Right hindlimb (tissue), 1 donor: ENCODE measurements at regions not wholly inside any gene's neighbourhood (a gene's known extent, or its start where the extent isn't known, plus 50 kb on each side); places are given as distances from the start of the nearest gene placed in this dataset.

Experiments
- DNase-seq: peaks from one replicate; pipeline ENCODE4 v3.0.0-alpha.2; 2018

GRCh38 chr9:8262625-8263622 lies 463.3 kb upstream of the DMAC1 start:
- no peak for DNase-seq

DNA sequence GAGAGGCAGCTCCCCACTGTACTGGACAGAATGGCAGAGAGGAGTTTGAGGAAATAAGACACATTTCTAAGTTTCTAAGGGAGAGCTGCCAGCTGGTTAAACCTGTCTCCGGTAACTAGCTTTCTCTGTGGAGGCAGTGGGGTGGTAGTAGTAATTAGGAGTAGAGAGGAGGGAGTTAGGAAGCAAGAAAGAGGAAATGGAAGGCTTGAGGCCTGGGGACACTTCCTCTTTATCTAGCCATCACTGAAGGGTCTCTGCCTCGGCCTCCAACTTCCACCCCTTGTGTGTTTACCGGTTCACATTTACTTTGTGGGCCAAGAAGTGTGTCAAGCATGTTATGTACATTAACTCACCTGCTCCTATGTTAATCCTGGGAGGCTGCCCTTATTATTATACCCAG lies 462.2 kb upstream of the DMAC1 start:
- no peak for DNase-seq

GRCh38 chr9:8259028-8259427 lies 459.4 kb upstream of the DMAC1 start:
- DNase-seq = no peak

DNA sequence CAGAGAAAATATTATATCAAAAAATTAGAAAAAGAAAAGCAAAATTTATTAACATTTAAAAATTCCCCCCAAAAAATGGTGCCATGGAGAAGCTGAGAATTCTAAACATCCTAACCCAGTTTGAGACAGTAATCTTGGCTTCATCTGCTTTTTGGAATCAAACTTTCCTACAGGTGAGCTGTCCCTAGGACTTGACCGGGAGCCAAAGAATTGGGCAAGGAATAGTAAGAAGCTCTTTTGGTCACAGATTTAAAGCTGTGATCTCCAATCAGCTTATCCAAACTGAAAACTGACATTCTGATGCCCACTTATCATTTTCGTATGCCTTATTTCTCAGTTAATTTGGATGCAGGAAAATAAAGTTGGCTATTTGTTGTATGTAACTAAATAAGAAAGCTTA lies 457.3 kb upstream of the DMAC1 start:
- no peak for DNase-seq

- DNase-seq = no peak
Measured at GRCh38 chr9:8255850-8256249, 456.3 kb upstream of the DMAC1 start.

- DNase-seq = no peak
Measured at GRCh38 chr9:8254541-8254940, 455.0 kb upstream of the DMAC1 start.

- DNase-seq = no peak
Measured at GRCh38 chr9:8252445-8252844, 452.9 kb upstream of the DMAC1 start.

- DNase-seq = no peak
Measured at GRCh38 chr9:8251566-8251965, 452.0 kb upstream of the DMAC1 start.

DNA sequence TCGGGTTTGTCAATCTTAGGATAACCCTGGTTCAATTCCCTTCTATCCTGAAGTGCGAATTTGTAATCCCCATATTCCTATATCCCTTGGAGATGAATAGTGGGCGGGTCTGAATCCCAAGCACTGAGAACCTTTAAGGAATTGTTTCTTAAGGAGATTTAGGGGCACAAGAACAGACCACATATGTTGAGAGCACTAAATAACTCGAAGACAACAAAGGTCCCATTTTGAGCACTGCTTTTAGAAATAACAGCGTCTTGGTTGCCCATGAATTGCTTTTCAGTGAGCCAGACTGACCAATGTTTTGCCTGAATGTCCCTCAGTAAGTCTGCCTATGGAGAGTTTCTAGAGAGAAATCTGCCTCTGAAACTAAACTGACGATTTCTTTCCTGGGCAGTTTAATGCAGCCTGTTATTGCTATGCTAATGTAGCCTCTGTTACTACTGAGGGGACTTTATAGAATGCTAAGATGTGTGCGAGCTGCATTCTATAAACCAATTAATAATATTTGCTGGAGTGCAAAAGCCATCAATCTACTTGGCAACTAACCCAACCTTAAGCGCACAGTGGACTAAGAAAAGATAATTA lies 445.0 kb upstream of the DMAC1 start:
- DNase-seq = no peak

- DNase-seq = no peak
Measured at GRCh38 chr9:8241201-8241600, 441.6 kb upstream of the DMAC1 start.

DNA sequence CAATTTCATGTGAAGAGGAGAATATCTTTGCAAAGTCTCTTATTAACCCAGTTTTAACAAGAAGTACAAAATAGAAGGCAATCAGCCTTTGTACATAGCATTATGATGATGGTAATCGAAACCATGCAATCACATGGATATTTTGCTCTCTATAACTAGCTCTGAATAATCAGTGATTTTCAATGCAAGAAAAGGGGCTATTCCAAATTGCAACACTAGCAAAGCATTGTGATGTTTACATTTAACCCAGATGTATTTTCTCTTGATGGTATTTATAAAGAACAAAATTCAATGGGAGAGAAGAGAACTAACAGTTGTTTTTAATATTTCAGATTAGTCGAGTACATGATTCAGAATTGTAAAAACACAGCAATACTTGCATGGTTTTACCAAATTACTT lies 437.5 kb upstream of the DMAC1 start:
- DNase-seq = no peak

DNA sequence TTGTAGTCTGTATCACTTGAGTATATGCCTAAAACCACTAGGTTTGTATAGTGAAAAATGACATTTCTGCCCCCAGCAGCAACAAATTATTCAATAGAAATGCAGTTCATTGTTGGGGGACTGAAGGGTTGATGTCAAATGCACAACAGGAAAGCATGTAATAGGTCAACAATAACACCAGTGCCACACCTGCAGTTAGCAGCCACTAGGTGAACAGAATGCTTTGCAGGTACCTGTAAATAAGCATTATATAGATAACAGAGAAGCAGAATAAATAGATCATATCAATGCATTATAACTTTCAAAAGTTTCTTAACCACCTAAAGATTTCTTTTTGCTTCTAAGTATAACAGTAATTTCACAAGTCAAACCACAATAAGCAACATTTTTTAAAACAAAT lies 435.9 kb upstream of the DMAC1 start:
- no peak for DNase-seq

- DNase-seq = no peak
Measured at GRCh38 chr9:8234316-8234715, 434.7 kb upstream of the DMAC1 start.

DNA sequence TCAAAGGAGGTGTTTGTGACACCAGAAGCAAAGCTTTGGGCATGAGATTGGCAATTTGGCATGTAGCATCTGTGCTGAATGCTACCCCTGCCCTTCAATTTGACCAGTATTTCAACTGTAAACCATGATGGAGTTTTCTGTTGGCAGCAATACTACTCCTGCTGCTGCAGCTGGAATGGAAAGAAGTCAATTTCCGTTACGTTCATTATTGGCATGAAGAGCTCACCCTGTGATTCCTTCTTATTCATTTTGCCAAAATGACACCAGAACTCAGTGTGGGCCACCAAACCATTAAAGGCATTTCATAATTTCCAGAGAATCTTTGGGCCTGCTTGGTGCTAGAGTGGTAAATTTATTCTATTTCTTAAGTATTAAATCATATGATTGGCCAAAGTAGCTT lies 433.1 kb upstream of the DMAC1 start:
- peak; percentile 36 for DNase-seq

GRCh38 chr9:8229226-8229625 lies 429.6 kb upstream of the DMAC1 start:
- DNase-seq = no peak

- peak; percentile 73 for DNase-seq
Measured at GRCh38 chr9:8224381-8224801, 424.8 kb upstream of the DMAC1 start.

GRCh38 chr9:8223861-8224260 lies 424.3 kb upstream of the DMAC1 start:
- no peak for DNase-seq

- no peak for DNase-seq
Measured at GRCh38 chr9:8221462-8221861, 421.9 kb upstream of the DMAC1 start.

DNA sequence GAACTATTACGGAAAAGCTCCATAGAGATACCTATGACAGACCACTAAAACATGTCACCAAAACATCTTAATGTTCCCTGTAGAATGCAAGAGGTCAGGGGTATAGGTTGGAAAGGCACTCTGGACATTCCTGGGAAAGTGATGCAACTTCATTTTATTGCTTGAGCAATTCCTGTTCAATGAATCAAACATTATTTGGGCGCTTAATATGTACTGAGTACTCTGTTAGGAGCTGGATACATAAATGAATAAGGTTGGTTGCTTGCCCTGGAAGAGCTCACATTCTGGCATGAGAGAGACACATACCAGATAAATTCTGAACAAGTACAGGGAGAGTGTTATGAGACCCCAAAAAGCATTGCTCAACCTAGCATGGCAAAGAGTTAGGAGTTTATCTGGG lies 408.9 kb upstream of the DMAC1 start:
- DNase-seq = no peak

- DNase-seq = no peak
Measured at GRCh38 chr9:8207596-8207995, 408.0 kb upstream of the DMAC1 start.

DNA sequence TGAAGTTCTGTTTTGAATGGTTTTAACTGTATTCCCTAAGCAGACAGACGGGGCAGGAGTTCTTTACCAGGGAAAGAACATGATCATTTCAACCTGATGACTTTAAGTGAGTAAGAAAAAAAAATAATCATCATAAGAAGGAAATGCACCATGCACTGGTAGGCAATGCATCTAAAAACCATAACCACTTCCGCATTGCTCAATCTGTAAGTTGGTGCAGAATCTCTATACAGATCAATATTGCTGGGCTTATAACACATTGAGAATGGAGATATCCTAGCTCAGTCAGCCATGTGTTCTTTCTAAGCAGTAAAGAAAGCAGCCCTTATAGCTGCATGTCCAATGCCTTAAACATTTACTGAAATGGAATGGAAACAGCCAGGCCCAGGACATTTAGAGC lies 407.1 kb upstream of the DMAC1 start:
- no peak for DNase-seq

DNA sequence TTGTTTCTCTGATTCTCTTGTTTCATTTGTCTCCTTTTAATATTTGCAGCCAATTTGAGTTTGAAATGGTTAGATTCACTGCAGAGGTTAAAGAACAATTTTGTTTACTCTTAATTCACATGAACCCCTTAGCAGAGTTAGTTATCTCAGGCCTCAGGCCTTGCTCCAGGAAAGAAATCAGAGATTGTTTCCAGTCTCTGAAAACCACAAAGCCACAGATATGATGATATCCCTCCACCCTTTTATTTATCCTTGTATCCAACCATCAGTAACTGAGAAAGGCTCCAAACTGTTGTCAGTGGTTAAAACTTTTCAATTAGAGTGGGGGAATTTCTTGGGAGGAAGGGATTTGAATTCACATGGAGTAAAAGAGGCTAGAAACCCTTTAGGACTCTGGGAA lies 406.0 kb upstream of the DMAC1 start:
- no peak for DNase-seq

DNA sequence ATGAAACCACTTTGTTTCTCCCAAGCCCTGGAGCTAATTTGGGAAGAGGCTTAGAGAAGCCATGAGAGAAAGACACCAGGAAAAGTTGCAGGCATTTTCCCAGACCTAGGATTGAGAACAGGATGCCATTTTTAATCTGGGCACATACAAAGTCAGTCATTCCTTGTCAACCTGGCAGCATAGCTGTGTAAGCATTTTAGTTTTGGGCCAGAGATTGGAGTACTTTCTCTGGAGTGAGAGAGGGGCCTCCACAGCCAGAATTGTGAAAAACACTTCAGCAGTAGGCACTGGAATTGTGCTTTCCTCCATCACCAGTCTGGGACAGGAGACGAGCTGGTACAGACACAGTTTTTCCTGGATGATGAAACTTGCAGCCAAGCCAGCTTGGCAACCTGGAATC lies 390.3 kb upstream of the DMAC1 start:
- DNase-seq = no peak

- no peak for DNase-seq
Measured at GRCh38 chr9:8188723-8189407, 389.3 kb upstream of the DMAC1 start.
